HCT116 (cell line): ENCODE measurements at regions not wholly inside any gene's neighbourhood (a gene's known extent, or its start where the extent isn't known, plus 50 kb on each side); places are given as distances from the start of the nearest gene placed in this dataset.

Experiments
- CEBPB ChIP-seq: IDR thresholded peaks from 2 replicates; pipeline ENCODE4 v1.6.1; 2012; ENCODE audit warnings: low read depth
- EGR1 ChIP-seq: IDR thresholded peaks from 2 replicates; pipeline ENCODE4 v1.6.1; 2012; ENCODE audit warnings: low read depth
- EZH2 ChIP-seq: fragments of 200-600 bp; sonication (generic); IDR thresholded peaks from 2 replicates; pipeline ENCODE4 v1.6.1; 2017; ENCODE audit warnings: antibody characterized with exemption, mixed run types
- EZH2phosphoT487 ChIP-seq: fragments of 200-600 bp; IDR thresholded peaks from 2 replicates; pipeline ENCODE4 v1.6.1; 2018; ENCODE audit warnings: antibody characterized with exemption, borderline replicate concordance
- JUND ChIP-seq: IDR thresholded peaks from 2 replicates; pipeline ENCODE4 v1.6.1; 2012
- POLR2A ChIP-seq: IDR thresholded peaks from 2 replicates; pipeline ENCODE4 v1.7.0; 2011; ENCODE audit warnings: borderline replicate concordance; ENCODE audit not compliant: insufficient read depth, insufficient read length; ENCODE audit errors: extremely low read depth
- RAD21 ChIP-seq: IDR thresholded peaks from 2 replicates; pipeline ENCODE4 v1.6.1; 2012; ENCODE audit warnings: low read depth, mild to moderate bottlenecking
- SIN3A ChIP-seq: IDR thresholded peaks from 2 replicates; pipeline ENCODE4 v1.6.1; 2012; ENCODE audit warnings: low read depth
- TF ChIP-seq, protein P1 (sequence below), 3 experiments: fragments of 200-600 bp in 1 of 3; sonication (generic) in 1 of 3; IDR thresholded peaks in 2 of 3; conservative IDR thresholded peaks in 1 of 3; 2 replicates each; pipeline ENCODE4 v1.5.1; 2012 to 2017; ENCODE audit warnings: low read depth in 2 of 3, low read length in 2 of 3, antibody characterized with exemption in 1 of 3, borderline replicate concordance in 1 of 3, control low read depth in 1 of 3, mild to moderate bottlenecking in 1 of 3, mixed read lengths in 1 of 3, mixed run types in 1 of 3, moderate library complexity in 1 of 3; ENCODE audit not compliant: insufficient read depth in 1 of 3
- TF ChIP-seq, protein P2 (sequence below): IDR thresholded peaks from 2 replicates; pipeline ENCODE4 v1.6.1; 2012; ENCODE audit warnings: low read depth
- TF ChIP-seq, protein P3 (sequence below): IDR thresholded peaks from 2 replicates; pipeline ENCODE4 v1.6.1; 2012

DNA sequence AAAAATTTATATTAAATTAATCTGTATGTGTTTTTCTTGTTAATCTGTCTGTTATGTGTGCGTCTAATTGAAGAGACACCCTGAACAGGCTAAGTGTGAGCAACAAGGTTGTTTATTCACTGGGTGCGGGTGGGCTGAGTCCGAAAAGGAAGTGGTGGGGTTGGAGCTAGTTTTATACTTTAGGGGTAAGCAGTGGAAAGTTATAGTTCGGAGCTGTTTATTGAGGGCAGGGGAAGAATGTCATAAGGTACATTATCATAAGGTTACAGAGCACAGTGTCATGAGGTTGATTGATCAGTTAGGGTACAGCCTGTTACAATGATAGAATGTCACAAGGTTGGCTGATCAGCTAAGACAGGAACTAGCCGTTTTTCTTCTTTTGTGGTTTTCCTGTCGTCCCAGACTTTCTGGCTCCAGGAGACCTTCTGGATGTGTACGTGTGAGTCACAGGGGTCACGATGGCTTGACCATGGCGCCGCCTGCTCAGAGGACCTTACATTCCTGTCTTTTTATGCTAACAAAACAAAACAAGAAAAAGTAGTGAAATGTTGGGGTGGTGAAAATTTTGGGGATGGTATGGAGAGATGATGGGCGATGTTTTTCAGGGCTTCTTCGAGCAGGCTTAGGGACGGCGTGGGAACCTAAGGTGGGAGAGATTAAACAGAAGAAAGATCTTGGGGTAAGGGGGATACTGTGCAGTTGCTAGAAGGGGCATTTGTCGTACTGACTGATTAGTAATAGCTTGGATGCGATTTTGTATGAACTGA, 754.0 kb upstream of the ADGRB3 start:
- TF ChIP-seq EZH2 = no peak
- TF ChIP-seq, protein P1, sequence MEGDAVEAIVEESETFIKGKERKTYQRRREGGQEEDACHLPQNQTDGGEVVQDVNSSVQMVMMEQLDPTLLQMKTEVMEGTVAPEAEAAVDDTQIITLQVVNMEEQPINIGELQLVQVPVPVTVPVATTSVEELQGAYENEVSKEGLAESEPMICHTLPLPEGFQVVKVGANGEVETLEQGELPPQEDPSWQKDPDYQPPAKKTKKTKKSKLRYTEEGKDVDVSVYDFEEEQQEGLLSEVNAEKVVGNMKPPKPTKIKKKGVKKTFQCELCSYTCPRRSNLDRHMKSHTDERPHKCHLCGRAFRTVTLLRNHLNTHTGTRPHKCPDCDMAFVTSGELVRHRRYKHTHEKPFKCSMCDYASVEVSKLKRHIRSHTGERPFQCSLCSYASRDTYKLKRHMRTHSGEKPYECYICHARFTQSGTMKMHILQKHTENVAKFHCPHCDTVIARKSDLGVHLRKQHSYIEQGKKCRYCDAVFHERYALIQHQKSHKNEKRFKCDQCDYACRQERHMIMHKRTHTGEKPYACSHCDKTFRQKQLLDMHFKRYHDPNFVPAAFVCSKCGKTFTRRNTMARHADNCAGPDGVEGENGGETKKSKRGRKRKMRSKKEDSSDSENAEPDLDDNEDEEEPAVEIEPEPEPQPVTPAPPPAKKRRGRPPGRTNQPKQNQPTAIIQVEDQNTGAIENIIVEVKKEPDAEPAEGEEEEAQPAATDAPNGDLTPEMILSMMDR (IDR thresholded peaks at IDR 0.05 in 2 of 3, conservative IDR thresholded peaks at IDR 0.05 in 1 of 3; ENCODE audit: borderline replicate concordance in 1 of 3, insufficient read depth in 1 of 3, low read depth in 2 of 3, low read length in 2 of 3) = no peak
- no peak for TF ChIP-seq POLR2A
- TF ChIP-seq EGR1 = no peak
- TF ChIP-seq SIN3A = no peak
- TF ChIP-seq, protein P2, sequence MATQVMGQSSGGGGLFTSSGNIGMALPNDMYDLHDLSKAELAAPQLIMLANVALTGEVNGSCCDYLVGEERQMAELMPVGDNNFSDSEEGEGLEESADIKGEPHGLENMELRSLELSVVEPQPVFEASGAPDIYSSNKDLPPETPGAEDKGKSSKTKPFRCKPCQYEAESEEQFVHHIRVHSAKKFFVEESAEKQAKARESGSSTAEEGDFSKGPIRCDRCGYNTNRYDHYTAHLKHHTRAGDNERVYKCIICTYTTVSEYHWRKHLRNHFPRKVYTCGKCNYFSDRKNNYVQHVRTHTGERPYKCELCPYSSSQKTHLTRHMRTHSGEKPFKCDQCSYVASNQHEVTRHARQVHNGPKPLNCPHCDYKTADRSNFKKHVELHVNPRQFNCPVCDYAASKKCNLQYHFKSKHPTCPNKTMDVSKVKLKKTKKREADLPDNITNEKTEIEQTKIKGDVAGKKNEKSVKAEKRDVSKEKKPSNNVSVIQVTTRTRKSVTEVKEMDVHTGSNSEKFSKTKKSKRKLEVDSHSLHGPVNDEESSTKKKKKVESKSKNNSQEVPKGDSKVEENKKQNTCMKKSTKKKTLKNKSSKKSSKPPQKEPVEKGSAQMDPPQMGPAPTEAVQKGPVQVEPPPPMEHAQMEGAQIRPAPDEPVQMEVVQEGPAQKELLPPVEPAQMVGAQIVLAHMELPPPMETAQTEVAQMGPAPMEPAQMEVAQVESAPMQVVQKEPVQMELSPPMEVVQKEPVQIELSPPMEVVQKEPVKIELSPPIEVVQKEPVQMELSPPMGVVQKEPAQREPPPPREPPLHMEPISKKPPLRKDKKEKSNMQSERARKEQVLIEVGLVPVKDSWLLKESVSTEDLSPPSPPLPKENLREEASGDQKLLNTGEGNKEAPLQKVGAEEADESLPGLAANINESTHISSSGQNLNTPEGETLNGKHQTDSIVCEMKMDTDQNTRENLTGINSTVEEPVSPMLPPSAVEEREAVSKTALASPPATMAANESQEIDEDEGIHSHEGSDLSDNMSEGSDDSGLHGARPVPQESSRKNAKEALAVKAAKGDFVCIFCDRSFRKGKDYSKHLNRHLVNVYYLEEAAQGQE = no peak
- TF ChIP-seq EZH2phosphoT487 = no peak
- no peak for TF ChIP-seq CEBPB
- no peak for TF ChIP-seq JUND
- TF ChIP-seq, protein P3, sequence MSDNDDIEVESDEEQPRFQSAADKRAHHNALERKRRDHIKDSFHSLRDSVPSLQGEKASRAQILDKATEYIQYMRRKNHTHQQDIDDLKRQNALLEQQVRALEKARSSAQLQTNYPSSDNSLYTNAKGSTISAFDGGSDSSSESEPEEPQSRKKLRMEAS = no peak
- no peak for TF ChIP-seq RAD21
